Spleen (tissue), 11 donors: ENCODE measurements at regions not wholly inside any gene's neighbourhood (a gene's known extent, or its start where the extent isn't known, plus 50 kb on each side); places are given as distances from the start of the nearest gene placed in this dataset.

ENCODE experiments used
- DNase-seq: peaks from one replicate; pipeline ENCODE4 v3.0.0-alpha.2; 2020
- H3K27ac ChIP-seq, 8 donors: fragments of 200-600 bp; sonication (generic) in 7 of 8; 1 replicate in 4 of 8; 2 replicates in 4 of 8; pipeline versions ENCODE4 v1.5.0 to v1.8.0; 2016 to 2021; ENCODE audit warnings: inconsistent platforms in 4 of 8, mild to moderate bottlenecking in 4 of 8, moderate library complexity in 1 of 8
- H3K27me3 ChIP-seq, 7 donors: fragments of 200-600 bp; sonication (generic) in 6 of 7; replicated peaks in 1 of 7; 1 replicate in 4 of 7; 2 replicates in 3 of 7; pipeline versions ENCODE4 v1.5.0 to v1.8.0; 2016 to 2021; ENCODE audit warnings: inconsistent platforms in 3 of 7, mild to moderate bottlenecking in 1 of 7
- H3K36me3 ChIP-seq, 6 donors: fragments of 200-600 bp; sonication (generic) in 5 of 6; 1 replicate in 4 of 6; 2 replicates in 2 of 6; pipeline versions ENCODE4 v1.5.0 to v1.8.0; 2016 to 2021; ENCODE audit warnings: inconsistent platforms in 2 of 6
- H3K4me1 ChIP-seq, 6 donors: fragments of 200-600 bp; sonication (generic) in 5 of 6; 1 replicate in 3 of 6; 2 replicates in 3 of 6; pipeline versions ENCODE4 v1.5.0 to v1.8.0; 2016 to 2021; ENCODE audit warnings: inconsistent platforms in 3 of 6
- H3K4me3 ChIP-seq, 8 donors: fragments of 200-600 bp; sonication (generic) in 7 of 8; 1 replicate in 4 of 8; 2 replicates in 4 of 8; pipeline versions ENCODE4 v1.5.0 to v1.8.0; 2016 to 2021; ENCODE audit warnings: inconsistent platforms in 4 of 8, mild to moderate bottlenecking in 4 of 8, moderate library complexity in 2 of 8
- H3K9me3 ChIP-seq, 8 donors: fragments of 200-600 bp; sonication (generic) in 7 of 8; 1 replicate in 4 of 8; 2 replicates in 4 of 8; pipeline versions ENCODE4 v1.5.0 to v1.8.0; 2016 to 2021; ENCODE audit warnings: inconsistent platforms in 4 of 8
- CTCF ChIP-seq, 11 experiments: fragments of 200-600 bp in 7 of 11; fragments of 450-650 bp in 4 of 11; sonication (generic) in 4 of 11; IDR thresholded peaks in 8 of 11; conservative IDR thresholded peaks in 3 of 11; 1 replicate in 7 of 11; 2 replicates in 4 of 11; pipeline versions ENCODE4 v1.4.0 to v1.8.0; 2016 to 2021; ENCODE audit warnings: antibody characterized with exemption in 11 of 11, inconsistent platforms in 4 of 11, mild to moderate bottlenecking in 1 of 11
- POLR2A ChIP-seq, 3 donors: fragments of 450-650 bp; IDR thresholded peaks; one replicate each; pipeline ENCODE4 v1.5.1; 2017; ENCODE audit warnings: antibody characterized with exemption in 3 of 3, mild to moderate bottlenecking in 1 of 3
- POLR2AphosphoS5 ChIP-seq, 3 donors: sonication (generic); formaldehyde crosslinking; IDR thresholded peaks; one replicate each; pipeline ENCODE4 v1.5.1; 2017; ENCODE audit warnings: antibody characterized with exemption in 3 of 3
- WGBS, 5 donors: extraction: QIAGEN DNeasy Blood & Tissue Kit in 3 of 5; methylation state at CpG; one replicate each; pipeline versions ENCODE4 v1.1.5 to v1.1.7; 2013 to 2018; 5-methylcytosine and 5-hydroxymethylcytosine counted together
- intact Hi-C: fragments of 100-400 bp; cut with DNase I; formaldehyde crosslinking; loops from one replicate; pipeline ENCODE4 v1.15.0; 2023; ENCODE audit warnings: low total_unique reads
- donor health status: healthy with polysubstance abuse.
- donor health status: DM: no; HTN: no; CAD: no; lungs with moderate emphysema.
- donor health status: DM: no; HTN: no; CAD: no.
- donor health status: Bipolar disorder and iron deficiency.
- donor health status: healthy.
- donor health status: DM: no; HTN: no; CAD: no.
- donor health status: DM: yes; HTN: yes; CAD: no.

- DNase-seq = no peak
- WGBS, 5 donors = 66 to 79% (median 69%) methylated on average over 2 of the region's 2 CpGs
- Histone ChIP-seq H3K36me3 (no peaks in the 10 kb centered on the region), H3K9me3 (peaks cover 0 to 8% (median 0%) of the 10 kb centered on the region in 8 donors), H3K27ac (no peak overlapping the region), H3K4me3 (no peak overlapping the region), H3K4me1 (no peaks in the 10 kb centered on the region), H3K27me3 (no peaks in the 10 kb centered on the region)
- intact Hi-C loops = no loop called here
- TF ChIP-seq CTCF (IDR thresholded peaks at IDR 0.05 in 8 of 11, conservative IDR thresholded peaks at IDR 0.05 in 3 of 11) (no peak), POLR2AphosphoS5 (IDR thresholded peaks at IDR 0.05) (no peak), POLR2A (IDR thresholded peaks at IDR 0.05) (no peak)
Measured at GRCh38 chr20:7362601-7363000, 577.7 kb downstream of the HAO1 start.

- no peaks in the 10 kb centered on the region for H3K4me1 ChIP-seq
- no peak for DNase-seq
- no peaks in the 10 kb centered on the region for H3K36me3 ChIP-seq
- no peak overlapping the region for H3K27ac ChIP-seq
- intact Hi-C loops = no loop called here
- TF ChIP-seq CTCF (IDR thresholded peaks at IDR 0.05 in 8 of 11, conservative IDR thresholded peaks at IDR 0.05 in 3 of 11) = no peak
- no peak for TF ChIP-seq POLR2A (IDR thresholded peaks at IDR 0.05)
- no peak for TF ChIP-seq POLR2AphosphoS5 (IDR thresholded peaks at IDR 0.05)
- no peaks in the 10 kb centered on the region for H3K27me3 ChIP-seq
- WGBS, 5 donors = 90 to 97% (median 94%) methylated on average over 1 of the region's 1 CpG
- H3K9me3 ChIP-seq = peaks cover 0 to 8% (median 0%) of the 10 kb centered on the region in 8 donors
- H3K4me3 ChIP-seq = no peak overlapping the region
Measured at GRCh38 chr20:7366189-7366588, 574.1 kb downstream of the HAO1 start.

GRCh38 chr20:7371518-7372163, 568.6 kb downstream of the HAO1 start:
- no peaks in the 10 kb centered on the region for H3K36me3 ChIP-seq
- no peak overlapping the region for H3K4me3 ChIP-seq
- 65 to 90% (median 83%) methylated on average over 3 of the region's 3 CpGs for WGBS, 5 donors
- H3K27ac ChIP-seq = no peak overlapping the region
- intact Hi-C loops = no loop called here
- peaks cover 0 to 9% (median 0%) of the 10 kb centered on the region in 8 donors for H3K9me3 ChIP-seq
- no peak for DNase-seq
- H3K4me1 ChIP-seq = no peaks in the 10 kb centered on the region
- TF ChIP-seq POLR2A (IDR thresholded peaks at IDR 0.05) = no peak
- TF ChIP-seq CTCF (IDR thresholded peaks at IDR 0.05 in 8 of 11, conservative IDR thresholded peaks at IDR 0.05 in 3 of 11) = no peak
- TF ChIP-seq POLR2AphosphoS5 (IDR thresholded peaks at IDR 0.05) = no peak
- no peaks in the 10 kb centered on the region for H3K27me3 ChIP-seq

DNA sequence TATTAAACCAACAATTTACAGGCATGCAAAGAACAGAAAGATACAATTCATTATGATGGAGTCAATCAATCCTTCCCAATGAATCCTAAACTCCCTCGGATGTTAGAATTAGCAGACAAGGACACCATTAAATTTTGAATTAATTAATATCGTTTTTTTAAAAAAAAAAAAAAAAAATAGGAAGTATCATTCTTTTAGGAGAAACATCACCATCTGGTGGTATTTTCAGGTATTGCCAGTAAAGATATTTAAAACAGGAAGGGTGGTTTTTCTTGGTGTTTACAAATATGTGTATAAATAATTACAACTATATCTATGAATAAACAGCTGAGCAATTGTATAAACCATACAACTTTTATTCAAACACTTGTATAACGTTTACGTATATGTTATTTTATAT, 564.4 kb downstream of the HAO1 start:
- Histone ChIP-seq H3K4me1 (no peaks in the 10 kb centered on the region), H3K9me3 (peaks cover 0 to 9% (median 0%) of the 10 kb centered on the region in 8 donors), H3K27ac (no peak overlapping the region), H3K4me3 (no peak overlapping the region), H3K27me3 (no peaks in the 10 kb centered on the region), H3K36me3 (no peaks in the 10 kb centered on the region)
- no peak for TF ChIP-seq POLR2A (IDR thresholded peaks at IDR 0.05)
- TF ChIP-seq POLR2AphosphoS5 (IDR thresholded peaks at IDR 0.05) = no peak
- TF ChIP-seq CTCF (IDR thresholded peaks at IDR 0.05 in 8 of 11, conservative IDR thresholded peaks at IDR 0.05 in 3 of 11) = peak in 7 of 11 experiments; percentile 6 to 53 (median 44)
- no peak for DNase-seq
- WGBS, 5 donors = 38 to 54% (median 44%) methylated on average over 4 of the region's 4 CpGs
- intact Hi-C loops = no loop called here
